ENCODE measurements at regions not wholly inside any gene's neighbourhood (a gene's known extent, or its start where the extent isn't known, plus 50 kb on each side); places are given as distances from the start of the nearest gene placed in this dataset.

DNA sequence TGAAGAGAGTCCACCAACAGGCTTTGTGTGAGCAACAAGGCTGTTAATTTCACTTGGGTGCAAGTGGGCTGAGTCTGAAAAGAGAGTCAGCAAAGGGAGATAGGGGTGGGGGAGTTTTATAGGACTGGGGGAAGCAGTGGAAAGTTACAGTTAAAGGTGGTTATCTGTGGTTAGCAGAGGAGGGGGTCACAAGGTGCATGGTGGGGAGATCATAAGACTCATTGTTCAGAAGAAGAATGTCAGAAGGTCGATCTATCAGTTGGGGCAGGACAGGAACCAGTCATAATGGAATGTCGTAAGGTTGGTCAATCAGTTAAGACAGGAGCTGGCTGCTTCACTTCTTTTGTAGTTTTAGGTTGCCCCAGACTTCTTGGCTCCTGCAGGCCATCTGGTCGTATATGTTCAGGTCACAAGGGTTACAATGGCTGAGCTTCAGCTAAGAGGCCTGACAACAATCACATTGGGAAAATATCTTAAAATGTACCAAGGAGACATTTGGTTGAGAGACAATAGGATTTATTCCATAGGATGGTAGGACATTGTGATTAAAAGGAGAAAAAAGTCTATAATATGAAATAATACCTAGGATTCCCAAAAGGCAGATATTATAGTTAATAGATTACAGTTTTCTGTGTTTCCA is 356.4 kb downstream of the ANKRD7 start:
- DNase-seq = no peak

DNA sequence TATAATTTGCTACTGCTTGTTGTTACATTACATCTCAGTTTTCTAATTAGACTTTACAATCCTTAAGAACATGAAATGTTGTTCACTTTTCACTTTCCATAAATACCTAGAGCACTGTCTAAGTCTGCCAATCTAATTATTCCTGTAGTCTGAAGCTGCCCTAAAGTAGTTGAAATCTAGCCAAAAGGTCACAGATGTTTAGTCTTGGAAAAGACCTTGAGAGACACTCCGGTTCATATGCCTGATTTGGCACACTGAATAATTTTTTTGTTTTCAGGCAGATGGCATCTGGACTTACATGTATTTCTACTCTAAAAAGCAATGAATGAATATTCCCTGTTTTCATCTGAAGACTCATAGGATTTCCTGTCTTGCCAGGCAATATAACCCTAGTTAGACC is 359.1 kb downstream of the ANKRD7 start:
- no peak for DNase-seq

DNA sequence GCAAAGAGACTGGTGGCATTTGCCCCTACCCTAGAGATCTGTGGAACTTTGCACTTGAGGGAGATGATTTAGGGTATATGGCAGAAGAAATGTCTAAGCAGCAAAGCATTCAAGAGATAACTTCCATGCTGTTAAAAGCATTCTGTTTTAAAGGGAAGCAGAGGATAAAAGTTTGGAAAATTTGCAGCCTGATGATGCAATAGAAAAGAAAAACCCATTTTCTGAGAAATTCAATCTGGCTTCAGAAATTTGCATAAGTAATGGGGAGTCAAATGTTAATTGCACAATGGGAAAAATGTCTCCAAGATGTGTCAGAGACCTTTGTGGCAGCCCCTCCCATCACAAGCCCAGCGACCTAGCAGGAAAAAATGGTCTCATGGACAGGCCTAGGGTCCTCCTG is 361.7 kb downstream of the ANKRD7 start:
- no peak for DNase-seq

DNA sequence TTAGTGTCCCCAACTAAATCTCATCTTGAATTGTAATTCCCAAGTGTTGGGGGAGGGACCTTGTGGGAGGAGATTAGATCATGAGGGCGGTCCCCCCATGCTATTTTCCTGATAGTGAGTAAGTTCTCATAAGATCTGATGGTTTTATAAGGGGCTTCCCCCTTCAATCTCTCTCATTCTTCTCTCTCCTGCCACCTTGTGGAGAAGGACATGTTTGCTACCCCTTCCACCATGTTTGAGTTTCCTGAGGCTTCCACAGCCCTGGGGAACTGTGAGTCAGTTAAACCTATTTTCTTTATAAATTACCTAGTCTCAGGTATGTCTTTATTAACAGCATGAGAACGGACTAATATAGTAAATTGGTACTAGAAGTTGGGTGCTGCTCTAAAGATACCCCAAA is 365.6 kb downstream of the ANKRD7 start:
- no peak for DNase-seq

DNA sequence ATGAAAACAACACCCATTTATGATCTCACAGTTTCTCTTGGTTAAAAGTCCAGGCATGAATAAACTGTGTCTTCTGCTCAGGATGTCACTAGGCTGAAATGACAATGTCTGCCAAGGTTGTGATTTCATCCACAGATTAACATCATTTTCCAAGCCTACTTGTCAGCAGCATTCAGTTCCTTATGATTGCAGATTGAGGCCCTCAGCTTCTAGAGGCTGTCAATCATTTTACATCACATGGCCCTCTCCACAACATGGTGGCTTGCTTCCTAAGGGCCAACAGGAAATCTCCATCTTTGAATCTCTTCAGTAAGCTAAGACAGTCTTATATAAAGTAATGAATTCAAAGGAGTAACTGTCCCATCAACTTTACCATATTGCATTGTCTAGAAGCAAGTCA is 377.6 kb downstream of the ANKRD7 start:
- DNase-seq = no peak

DNA sequence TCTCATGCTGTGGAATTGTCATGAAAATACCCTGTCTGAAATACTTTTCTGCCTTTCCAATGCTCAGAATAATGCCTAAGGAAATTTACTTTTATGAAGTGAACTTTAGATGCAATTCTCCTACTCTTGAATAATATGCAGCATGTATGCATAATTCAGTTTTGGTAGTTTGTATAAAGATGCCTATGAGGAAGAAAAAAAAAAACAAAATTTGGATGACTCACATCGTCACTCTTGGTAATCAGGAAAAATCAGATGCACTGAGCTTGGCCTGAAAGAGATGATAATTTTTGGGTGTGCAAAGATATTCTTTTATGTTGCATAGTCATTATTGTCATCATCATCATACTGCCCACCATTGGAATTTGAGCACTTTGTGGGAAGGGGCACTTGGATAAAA is 382.1 kb downstream of the ANKRD7 start:
- DNase-seq = no peak

DNA sequence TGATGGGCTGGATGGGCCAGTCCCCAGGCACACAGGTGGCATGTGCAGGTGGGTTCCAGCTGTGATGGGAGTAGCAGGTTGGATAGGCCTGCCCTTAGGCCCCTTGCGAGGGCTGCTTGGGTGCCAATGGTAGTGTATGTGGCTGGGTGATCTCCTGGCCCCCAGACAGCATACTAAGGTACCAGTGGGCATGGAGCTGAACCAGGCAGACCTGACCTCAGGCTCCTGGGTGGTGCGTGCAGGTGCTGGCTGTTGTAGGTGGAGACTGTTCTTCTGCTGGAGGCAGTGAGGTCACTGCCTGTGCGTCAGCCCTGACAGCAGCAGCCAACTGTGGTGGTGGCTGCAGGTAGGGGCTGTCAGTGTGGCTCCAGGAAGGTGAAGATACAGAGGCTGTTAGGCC is 384.7 kb downstream of the ANKRD7 start:
- no peak for DNase-seq

DNA sequence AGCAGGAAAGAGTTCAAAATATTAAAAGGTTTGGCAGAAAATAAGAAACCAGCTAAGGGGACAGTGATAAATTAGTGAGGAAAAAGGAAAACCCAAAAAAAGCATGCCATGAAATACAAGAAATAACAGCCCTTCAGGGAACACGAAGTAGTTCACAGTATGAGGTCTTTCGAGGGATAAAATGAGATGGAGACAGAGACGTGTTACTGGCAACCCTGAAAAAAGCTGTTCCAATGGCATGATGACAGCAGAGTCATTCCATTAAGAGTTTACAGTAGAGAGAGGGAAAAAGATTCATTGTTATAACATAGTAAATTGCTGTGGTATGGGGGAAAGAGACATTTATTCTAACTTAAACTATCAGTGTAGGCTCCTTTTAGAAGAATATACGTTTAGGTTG is 391.2 kb downstream of the ANKRD7 start:
- DNase-seq = no peak

DNA sequence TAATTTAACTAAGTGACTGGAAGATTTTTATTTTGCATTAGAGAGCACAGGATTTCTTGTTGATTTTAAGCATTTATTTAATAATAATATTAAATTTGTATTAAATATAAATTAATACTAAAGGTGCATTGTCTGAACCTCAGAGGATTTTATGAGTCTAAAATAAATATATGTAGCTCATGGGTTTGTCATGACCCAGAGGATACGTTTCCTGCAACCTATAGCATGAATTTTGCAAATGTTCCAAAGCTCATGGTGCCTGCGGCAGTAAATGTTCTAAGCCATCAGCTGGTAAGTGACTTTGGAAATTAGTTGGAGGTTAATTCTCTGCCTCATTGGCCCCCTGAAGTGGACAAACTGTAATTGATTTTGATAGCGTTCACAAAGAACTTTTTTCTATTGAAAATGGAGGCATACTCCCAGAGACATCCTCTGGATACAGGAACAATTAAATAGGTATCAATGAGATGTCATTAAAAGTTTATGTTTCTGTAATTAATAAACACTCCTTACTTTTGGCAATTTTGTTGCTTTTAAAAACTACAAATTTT is 397.4 kb downstream of the ANKRD7 start:
- no peak for DNase-seq

DNA sequence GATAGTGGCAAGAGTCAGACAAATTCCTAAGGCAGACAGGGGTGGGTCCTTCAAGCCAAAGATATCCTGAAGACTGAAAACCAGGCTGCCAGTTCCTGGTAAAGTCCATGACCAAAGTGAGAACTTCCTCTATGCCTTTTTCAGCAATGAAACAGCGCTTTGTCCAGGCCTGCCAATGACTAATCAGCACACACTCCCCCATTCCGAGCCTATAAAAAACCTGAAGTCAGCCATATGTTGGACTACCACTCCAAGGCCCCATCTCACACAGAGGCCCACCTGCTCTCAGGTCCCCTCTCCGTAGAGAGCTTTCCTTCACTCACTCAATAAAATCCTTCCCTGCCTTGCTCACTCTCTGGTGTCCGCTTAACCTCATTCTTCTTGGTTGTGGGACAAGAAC is 402.2 kb downstream of the ANKRD7 start:
- no peak for DNase-seq

DNA sequence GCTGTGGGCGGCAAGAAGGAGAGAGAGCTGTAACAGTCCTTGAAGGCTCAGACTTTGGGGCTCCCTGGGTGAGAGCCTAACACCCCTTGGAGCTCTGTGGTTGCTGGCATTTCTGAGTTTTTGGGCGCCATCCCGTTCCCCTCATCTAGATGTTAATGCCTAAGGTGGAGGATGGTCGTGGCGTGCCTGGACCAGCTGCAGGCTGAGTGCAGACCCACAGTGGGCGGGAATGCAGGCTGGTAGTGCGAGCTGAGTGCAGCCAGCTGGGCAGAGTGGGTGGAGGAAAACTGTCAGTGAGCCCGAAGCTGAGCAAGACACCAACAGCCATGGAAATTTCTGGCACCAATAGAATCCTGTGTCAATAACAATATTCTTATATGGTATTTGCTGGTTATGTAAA is 403.0 kb downstream of the ANKRD7 start:
- no peak for DNase-seq

DNA sequence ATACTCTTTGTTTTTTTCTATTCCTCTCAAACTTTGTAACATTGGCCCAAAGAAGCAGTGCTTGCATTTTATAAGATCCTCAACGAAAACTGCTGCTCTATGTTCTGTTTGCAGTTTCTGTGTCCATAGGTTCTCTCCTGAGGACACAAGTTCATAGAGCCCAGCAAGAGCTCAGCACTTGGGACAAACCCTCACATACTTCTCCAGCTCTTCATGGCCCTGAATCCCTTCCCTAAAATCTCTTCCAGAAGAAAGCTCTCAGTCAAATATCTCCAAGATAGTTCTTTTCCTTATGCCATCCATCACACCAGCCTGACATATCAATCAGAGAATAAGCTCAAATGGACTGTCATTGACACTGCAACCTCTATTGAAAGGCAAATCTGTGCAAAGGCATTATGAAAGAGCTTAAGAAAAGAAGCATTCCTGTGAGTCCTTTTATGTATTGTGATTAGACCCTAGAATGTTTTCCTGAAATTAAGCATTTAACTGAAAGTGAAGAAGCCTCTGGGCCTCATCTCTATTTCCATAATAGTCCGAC is 405.5 kb downstream of the ANKRD7 start:
- DNase-seq = no peak

DNA sequence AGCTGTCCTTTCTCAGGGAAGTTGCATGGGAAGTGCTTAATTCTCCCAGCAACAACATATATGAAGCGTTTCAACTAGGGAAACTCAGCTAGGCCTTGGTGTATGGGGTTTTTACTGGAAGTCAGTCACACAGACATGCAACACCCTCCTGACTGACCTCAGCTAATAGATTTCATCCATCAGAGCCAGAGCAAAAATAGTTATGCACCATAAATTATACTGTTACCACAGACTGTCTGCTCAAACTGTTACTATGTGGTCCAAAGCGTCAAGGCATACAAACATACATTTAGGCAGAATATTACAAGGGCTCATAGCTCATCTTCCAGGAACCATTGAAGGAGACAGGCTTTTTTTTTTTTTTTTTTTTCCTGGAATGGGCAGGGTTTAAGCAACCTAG is 417.9 kb downstream of the ANKRD7 start:
- DNase-seq = no peak

DNA sequence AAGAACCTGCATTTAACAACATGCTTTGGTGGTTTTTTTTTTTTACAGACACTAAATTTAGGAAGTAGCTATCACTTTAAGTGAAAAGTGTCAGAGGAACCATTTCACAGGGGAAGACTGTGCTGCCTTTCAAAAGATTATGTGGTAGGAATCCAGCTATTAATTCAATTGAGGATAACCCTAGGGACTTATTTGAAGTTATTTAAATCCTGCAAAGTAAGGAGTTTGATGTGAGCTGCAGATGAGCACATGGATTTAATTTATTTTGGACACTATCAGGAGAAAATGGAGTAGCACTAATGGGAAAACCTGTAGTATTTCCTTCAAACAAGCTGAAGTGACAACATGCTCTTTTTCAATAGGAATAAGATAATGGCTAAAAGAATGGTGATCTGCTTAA is 419.8 kb downstream of the ANKRD7 start:
- no peak for DNase-seq

DNA sequence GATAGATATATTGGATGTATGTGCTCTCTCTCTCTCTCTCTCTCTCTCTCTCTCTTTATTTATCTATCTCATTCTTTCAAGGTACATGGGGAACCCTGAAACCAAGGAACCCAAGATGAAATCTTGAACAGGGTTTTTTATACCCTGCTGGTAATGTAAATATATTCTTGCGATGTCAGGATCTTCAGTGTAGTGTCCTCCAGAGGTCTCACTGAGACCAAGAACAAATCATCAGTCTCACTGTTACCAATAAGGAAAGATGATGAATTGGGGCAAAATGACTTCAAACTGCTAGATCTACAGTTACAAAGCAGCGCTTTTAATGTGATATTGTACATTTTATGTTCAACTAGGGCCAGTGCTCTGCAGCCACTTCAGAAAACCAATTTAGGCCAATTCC is 423.5 kb downstream of the ANKRD7 start:
- no peak for DNase-seq

DNA sequence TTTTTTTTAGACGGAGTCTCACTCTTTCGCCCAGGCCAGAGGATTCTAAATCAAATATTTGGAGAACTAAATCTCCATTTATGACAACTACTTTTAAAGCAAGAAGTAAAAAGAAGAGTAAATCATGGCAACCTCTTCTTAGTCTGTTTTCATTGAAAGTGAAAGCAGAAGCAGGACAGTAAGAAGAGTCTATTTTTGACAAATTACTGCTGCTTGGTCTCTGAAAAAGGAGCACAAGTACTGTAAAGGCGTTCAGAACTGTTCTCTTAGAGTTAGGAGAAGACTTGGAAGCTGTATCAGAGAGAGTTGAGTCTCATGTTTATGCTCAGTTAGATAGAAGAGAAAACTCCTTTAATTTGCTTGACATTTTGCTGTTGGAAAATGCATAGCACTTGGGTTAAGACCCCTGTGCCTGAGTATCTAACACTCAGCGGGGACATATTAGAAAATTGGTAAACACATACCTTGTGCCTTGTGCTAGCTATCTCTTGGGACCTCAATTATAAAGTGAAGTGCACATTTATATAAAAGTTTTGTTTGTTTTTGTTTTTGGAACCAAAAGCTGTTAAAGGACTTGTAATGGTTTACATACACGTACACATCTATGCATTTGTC is 433.0 kb downstream of the ANKRD7 start:
- no peak for DNase-seq

DNA sequence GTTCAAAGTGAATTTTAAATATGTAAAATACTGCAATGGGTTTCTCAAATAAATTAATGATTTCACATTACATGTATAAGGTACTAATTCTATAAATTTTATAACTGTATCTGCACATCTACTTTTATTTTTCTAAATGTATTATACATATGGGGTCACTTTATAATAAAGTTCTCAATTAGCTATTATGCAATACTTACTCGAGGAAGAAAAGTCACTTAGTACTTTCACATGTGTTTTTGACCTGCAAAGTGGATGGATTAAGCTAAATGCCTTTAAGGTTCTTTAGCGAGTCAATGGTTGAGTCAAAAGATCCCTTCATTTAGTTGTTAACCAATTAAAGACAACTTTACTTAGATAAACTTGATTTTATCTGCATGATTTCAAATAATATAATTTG is 437.8 kb downstream of the ANKRD7 start:
- DNase-seq = no peak

DNA sequence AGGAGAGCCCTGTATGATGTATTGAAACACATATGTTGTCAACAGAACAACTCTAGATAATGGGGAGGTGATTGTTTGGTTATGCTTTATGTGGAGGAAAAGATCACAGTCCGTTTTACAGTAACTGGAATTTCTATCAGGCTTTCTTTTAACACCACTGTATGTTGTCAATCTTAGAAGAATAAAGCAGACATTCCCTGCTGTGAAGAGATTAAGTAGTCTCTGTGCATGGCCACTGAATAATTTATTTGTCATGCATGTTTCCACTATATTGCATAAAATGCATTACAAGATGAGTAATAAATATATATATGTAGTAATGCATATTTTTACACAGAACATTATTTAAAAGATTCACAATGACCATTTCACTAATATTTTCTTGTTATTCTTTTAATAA is 440.0 kb downstream of the ANKRD7 start:
- no peak for DNase-seq

DNA sequence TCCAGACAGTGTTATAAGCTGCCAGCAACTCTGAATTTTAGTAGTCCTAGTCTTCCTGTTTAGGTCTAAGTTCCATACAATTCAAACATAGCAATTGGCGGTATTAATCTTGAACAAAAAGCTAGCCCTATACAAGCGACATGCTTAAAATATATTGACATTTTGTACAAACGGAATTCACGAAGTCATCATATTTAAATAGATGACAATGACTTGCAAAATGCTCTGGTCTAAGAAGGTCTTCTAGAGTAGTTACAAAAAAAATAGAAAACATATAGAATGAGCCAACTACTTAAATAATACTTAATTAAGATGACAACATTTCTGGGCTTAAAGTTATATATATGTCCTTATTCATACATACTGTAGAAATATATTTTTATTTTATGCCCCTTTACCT is 446.6 kb downstream of the ANKRD7 start:
- no peak for DNase-seq

DNA sequence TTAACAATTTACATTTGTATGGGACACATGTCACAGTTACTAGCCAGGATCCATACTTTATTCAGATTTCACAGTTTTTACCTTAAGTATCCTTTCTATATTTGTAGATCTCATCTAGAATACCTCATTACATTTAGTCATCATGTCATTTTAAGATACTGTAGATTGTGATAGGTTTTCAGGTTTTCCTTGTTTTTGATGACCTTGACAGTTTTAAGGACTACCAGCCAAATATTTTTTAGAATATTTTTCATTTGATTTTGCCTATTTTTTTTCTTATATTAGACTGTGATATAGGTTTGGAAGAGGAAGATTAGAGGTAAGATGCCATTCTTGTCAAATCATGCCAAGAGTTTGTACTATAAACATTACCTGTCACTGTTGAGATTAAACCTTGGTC is 460.3 kb downstream of the ANKRD7 start:
- DNase-seq = no peak

DNA sequence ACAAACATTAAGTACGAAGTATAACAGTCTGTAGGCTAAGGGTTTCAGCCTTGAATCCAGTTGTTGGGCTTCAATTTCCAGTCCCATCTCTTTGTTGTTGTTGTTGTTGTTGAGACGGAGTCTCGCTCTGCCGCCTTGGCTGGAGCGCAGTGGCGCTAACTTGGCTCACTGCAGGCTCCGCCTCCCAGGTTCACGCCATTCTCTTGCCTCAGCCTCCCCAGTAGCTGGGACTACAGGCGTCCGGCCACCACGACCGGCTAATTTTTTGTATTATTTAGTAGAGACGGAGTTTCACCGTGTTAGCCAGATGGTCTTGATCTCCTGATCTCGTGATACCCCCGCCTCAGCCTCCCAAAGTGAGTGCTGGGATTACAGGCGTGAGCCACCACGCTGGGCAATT is 464.9 kb downstream of the ANKRD7 start:
- no peak for DNase-seq

DNA sequence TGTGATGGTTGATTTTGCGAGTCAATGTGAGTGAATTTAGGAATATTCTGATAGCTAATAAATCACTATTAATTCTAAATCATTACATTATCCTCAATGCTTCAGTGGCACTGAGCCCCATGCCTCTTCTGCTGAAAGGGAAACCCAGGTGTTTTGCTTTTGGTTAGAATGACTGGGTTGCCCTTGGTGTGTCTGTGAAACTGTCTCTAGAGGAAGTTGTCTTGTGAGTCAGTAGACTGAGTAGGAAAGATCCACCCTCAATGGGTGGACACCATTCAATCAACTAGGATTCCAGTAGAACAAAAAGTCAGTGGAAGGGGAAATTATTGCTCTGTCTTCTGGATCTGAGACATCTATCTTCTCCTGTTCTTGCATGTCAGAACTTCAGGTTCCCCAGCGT is 472.4 kb downstream of the ANKRD7 start:
- no peak for DNase-seq

DNA sequence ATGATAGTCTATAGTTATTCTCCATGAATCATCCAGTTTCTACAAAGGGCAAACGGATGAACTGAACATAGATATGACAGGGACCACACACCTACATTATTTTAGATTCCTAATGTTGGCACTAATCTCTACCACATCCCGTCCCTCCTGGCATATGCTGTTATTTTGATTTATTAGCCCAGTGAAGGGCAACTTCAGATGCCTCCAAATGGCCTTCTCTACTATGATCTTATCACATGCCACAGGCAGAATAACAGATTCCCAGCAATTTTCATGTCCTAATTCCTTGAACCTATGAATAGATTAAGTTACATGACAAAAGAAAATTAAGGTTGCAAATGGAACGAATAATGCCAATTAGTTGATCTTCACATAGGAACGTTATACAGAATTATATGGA is 474.7 kb downstream of the ANKRD7 start:
- no peak for DNase-seq

DNA sequence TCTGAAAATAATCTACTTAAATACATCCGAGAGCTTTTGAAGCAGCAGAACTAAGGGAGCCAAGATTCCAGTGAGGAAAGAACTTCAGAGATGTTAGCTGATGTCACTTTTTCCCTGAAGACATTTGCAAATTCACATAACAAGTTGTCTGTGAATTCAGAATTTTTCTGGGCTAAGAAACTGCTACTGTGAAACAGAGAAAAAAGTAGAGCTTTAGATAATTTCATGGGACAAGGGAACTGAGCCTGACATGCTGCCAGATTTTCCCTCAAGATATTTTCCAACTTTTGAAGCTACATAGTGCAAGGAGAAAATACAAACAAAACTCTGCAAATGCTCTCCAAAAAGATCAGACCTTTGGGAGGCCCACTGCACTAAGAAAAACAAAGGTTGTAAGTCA is 484.2 kb downstream of the ANKRD7 start:
- no peak for DNase-seq

DNA sequence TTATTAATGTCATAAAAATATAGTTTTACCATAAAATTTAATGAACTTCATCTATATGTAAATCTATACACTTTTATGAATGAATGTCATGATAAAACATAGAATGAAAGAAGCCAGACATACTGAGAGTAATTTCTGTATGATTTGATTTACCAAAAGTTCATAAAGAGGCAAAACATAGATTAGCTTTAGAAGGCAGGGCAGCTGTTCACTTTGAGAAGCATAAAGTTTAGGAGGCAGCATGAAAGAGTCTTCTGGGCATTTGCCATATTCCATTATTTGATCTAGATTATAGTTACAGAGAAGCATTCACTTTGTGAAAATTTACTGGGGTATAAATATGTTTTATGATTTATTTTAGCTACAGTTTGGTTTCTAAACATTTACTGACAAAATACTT is 487.2 kb downstream of the ANKRD7 start:
- DNase-seq = no peak
